ENCODE measurements at regions not wholly inside any gene's neighbourhood (a gene's known extent, or its start where the extent isn't known, plus 50 kb on each side); places are given as distances from the start of the nearest gene placed in this dataset.

- no peaks in the 10 kb centered on the region for H3K9me1 ChIP-seq (replicated peaks; ENCODE audit: control insufficient read depth, extremely low read depth, insufficient read depth, low read length)
- TF ChIP-seq POLR2AphosphoS5 (IDR thresholded peaks at IDR 0.05; ENCODE audit: insufficient read depth, low read depth, low read length), result no peak
- no peak for TF ChIP-seq GATA2 (IDR thresholded peaks at IDR 0.05; ENCODE audit: insufficient read depth, insufficient read length, low read depth, low read length)
- TF ChIP-seq POLR2A (IDR thresholded peaks at IDR 0.05; ENCODE audit: low read depth, low read length), result no peak
- no peak for TF ChIP-seq JUN (IDR thresholded peaks at IDR 0.05; ENCODE audit: borderline replicate concordance, insufficient read depth, insufficient read length, low read depth)
- DNase-seq (ENCODE audit: low read depth, low spot score), result no peak
- H3K4me2 ChIP-seq (ENCODE audit: insufficient read depth, low read length), result no peak overlapping the region
- H3K4me1 ChIP-seq (ENCODE audit: control insufficient read depth, extremely low read depth, insufficient read depth, low read length), result no peaks in the 10 kb centered on the region
- H3K27ac ChIP-seq (ENCODE audit: insufficient read depth, low read depth, low read length), result no peak overlapping the region
- dilution Hi-C loops (cut with MboI; ENCODE audit: extremely low pct_ligation_motif_present, low sequenced_read_pairs) (no loop called here), intact Hi-C loops (cut with micrococcal nuclease) (no loop called here)
- H4K20me1 ChIP-seq (replicated peaks; ENCODE audit: control insufficient read depth, extremely low read depth, insufficient read depth, low read length), result no peaks in the 10 kb centered on the region
- H3K9ac ChIP-seq (replicated peaks; ENCODE audit: extremely low read depth, insufficient read depth, low read length), result no peak overlapping the region
- no peaks in the 10 kb centered on the region for H3K9me3 ChIP-seq (replicated peaks; ENCODE audit: control insufficient read depth, insufficient read depth, low read length)
- no peaks in the 10 kb centered on the region for H3K36me3 ChIP-seq (ENCODE audit: control insufficient read depth in 2 of 2, extremely low read depth in 1 of 2, insufficient read depth in 2 of 2, low read length in 2 of 2)
- H3K27me3 ChIP-seq (ENCODE audit: control insufficient read depth in 2 of 2, insufficient read depth in 2 of 2, low read length in 2 of 2), result no peaks in the 10 kb centered on the region
- FAIRE-seq, result no peak
- H3K79me2 ChIP-seq (ENCODE audit: control insufficient read depth, insufficient read depth, low read length), result no peaks in the 10 kb centered on the region
- no peak overlapping the region for H3K4me3 ChIP-seq (replicated peaks in 1 of 3; ENCODE audit: insufficient read depth in 1 of 3, low read depth in 1 of 3, low read length in 3 of 3)
- POLR2A ChIA-PET, result no interaction called here
- CTCF ChIA-PET, result no interaction called here
- BruUV-seq (replicated peaks), result no TSS peak
- H2AFZ ChIP-seq (ENCODE audit: low read depth, low read length), result no peak overlapping the region
Measured at GRCh38 chr3:34296796-34297195, 498.4 kb downstream of the PDCD6IP start.

GRCh38 chr3:34298653-34299052 lies 500.2 kb downstream of the PDCD6IP start:
- H3K36me3 ChIP-seq (ENCODE audit: control insufficient read depth in 2 of 2, extremely low read depth in 1 of 2, insufficient read depth in 2 of 2, low read length in 2 of 2), result no peaks in the 10 kb centered on the region
- no peaks in the 10 kb centered on the region for H3K27me3 ChIP-seq (ENCODE audit: control insufficient read depth in 2 of 2, insufficient read depth in 2 of 2, low read length in 2 of 2)
- DNase-seq (ENCODE audit: low read depth, low spot score), result no peak
- no peak overlapping the region for H3K9ac ChIP-seq (replicated peaks; ENCODE audit: extremely low read depth, insufficient read depth, low read length)
- TF ChIP-seq GATA2 (IDR thresholded peaks at IDR 0.05; ENCODE audit: insufficient read depth, insufficient read length, low read depth, low read length), result no peak
- no peak for TF ChIP-seq POLR2AphosphoS5 (IDR thresholded peaks at IDR 0.05; ENCODE audit: insufficient read depth, low read depth, low read length)
- TF ChIP-seq JUN (IDR thresholded peaks at IDR 0.05; ENCODE audit: borderline replicate concordance, insufficient read depth, insufficient read length, low read depth), result no peak
- no peak for TF ChIP-seq EZH2 (IDR thresholded peaks at IDR 0.05; ENCODE audit: borderline replicate concordance, low read depth, low read length, severe bottlenecking)
- TF ChIP-seq MAX (IDR thresholded peaks at IDR 0.05; ENCODE audit: insufficient read depth, insufficient read length), result no peak
- TF ChIP-seq FOS (IDR thresholded peaks at IDR 0.05; ENCODE audit: borderline replicate concordance, insufficient read depth, low read length), result no peak
- no peak for TF ChIP-seq MYC (IDR thresholded peaks at IDR 0.05; ENCODE audit: low read depth, low read length)
- TF ChIP-seq POLR2A (IDR thresholded peaks at IDR 0.05; ENCODE audit: low read depth, low read length), result no peak
- no peak for TF ChIP-seq CTCF (IDR thresholded peaks at IDR 0.05; ENCODE audit: extremely low read depth in 1 of 2, insufficient read depth in 1 of 2, low read depth in 1 of 2, low read length in 2 of 2)
- H3K27ac ChIP-seq (ENCODE audit: insufficient read depth, low read depth, low read length), result no peak overlapping the region
- intact Hi-C loops (cut with micrococcal nuclease), result no loop called here
- dilution Hi-C loops (cut with MboI; ENCODE audit: extremely low pct_ligation_motif_present, low sequenced_read_pairs), result no loop called here
- no peaks in the 10 kb centered on the region for H3K79me2 ChIP-seq (ENCODE audit: control insufficient read depth, insufficient read depth, low read length)
- POLR2A ChIA-PET, result no interaction called here
- no peak for FAIRE-seq
- CTCF ChIA-PET, result no interaction called here
- no peaks in the 10 kb centered on the region for H3K9me3 ChIP-seq (replicated peaks; ENCODE audit: control insufficient read depth, insufficient read depth, low read length)
- H2AFZ ChIP-seq (ENCODE audit: low read depth, low read length), result no peak overlapping the region
- no peak overlapping the region for H3K4me2 ChIP-seq (ENCODE audit: insufficient read depth, low read length)
- H4K20me1 ChIP-seq (replicated peaks; ENCODE audit: control insufficient read depth, extremely low read depth, insufficient read depth, low read length), result no peaks in the 10 kb centered on the region
- H3K4me1 ChIP-seq (ENCODE audit: control insufficient read depth, extremely low read depth, insufficient read depth, low read length), result no peaks in the 10 kb centered on the region
- no TSS peak for BruUV-seq (replicated peaks)
- H3K9me1 ChIP-seq (replicated peaks; ENCODE audit: control insufficient read depth, extremely low read depth, insufficient read depth, low read length), result no peaks in the 10 kb centered on the region
- no peak overlapping the region for H3K4me3 ChIP-seq (replicated peaks in 1 of 3; ENCODE audit: insufficient read depth in 1 of 3, low read depth in 1 of 3, low read length in 3 of 3)

All from endothelial cell of umbilical vein (primary cell).